GM23338 (cell line): ENCODE measurements at regions not wholly inside any gene's neighbourhood (a gene's known extent, or its start where the extent isn't known, plus 50 kb on each side); places are given as distances from the start of the nearest gene placed in this dataset.
A peak's percentile ranks its signal among the peaks of the same experiment; 100 is the strongest.

Experiments used
- ATAC-seq: fragments of 200-7000 bp; cut with Tn5 transposase; 3 replicates; pipeline ENCODE4 v1.9.1; 2020
- DNase-seq: peaks from one replicate; pipeline ENCODE4 v3.0.0-alpha.2; 2015; ENCODE audit warnings: low spot score
- H2AFZ ChIP-seq: fragments of 200-600 bp; sonication (generic); 2 replicates; pipeline ENCODE4 v1.8.0; 2016; ENCODE audit warnings: antibody characterized with exemption, mild to moderate bottlenecking, moderate library complexity
- H3F3A ChIP-seq: fragments of 200-600 bp; sonication (generic); replicated peaks from 2 replicates; pipeline ENCODE4 v1.8.0; 2017; ENCODE audit warnings: antibody characterized with exemption, mixed run types, low read depth
- H3K27ac ChIP-seq: fragments of 200-600 bp; sonication (generic); 2 replicates; pipeline ENCODE4 v1.6.1; 2016; ENCODE audit warnings: low read depth
- H3K27me3 ChIP-seq: fragments of 200-600 bp; sonication (generic); 2 replicates; pipeline ENCODE4 v1.8.0; 2016; ENCODE audit warnings: mild to moderate bottlenecking, mixed run types, moderate library complexity; ENCODE audit not compliant: insufficient read depth
- H3K36me3 ChIP-seq: fragments of 200-600 bp; sonication (generic); 2 replicates; pipeline ENCODE4 v1.8.0; 2016; ENCODE audit warnings: mild to moderate bottlenecking; ENCODE audit not compliant: insufficient read depth
- H3K4me1 ChIP-seq: fragments of 200-600 bp; sonication (generic); 2 replicates; pipeline ENCODE4 v1.8.0; 2016; ENCODE audit warnings: mild to moderate bottlenecking, moderate library complexity; ENCODE audit not compliant: insufficient read depth
- H3K4me2 ChIP-seq: fragments of 200-600 bp; sonication (generic); 2 replicates; pipeline ENCODE4 v1.7.1; 2017; ENCODE audit warnings: mixed run types
- H3K4me3 ChIP-seq: fragments of 200-600 bp; sonication (generic); 2 replicates; pipeline ENCODE4 v1.6.1; 2016; ENCODE audit warnings: mixed run types
- H3K79me2 ChIP-seq: fragments of 200-600 bp; sonication (generic); replicated peaks from 2 replicates; pipeline ENCODE4 v1.8.0; 2017; ENCODE audit warnings: mild to moderate bottlenecking; ENCODE audit not compliant: insufficient read depth
- H3K9me2 ChIP-seq: fragments of 200-600 bp; sonication (generic); 2 replicates; pipeline ENCODE4 v1.8.0; 2017; ENCODE audit not compliant: insufficient read depth
- H4K20me1 ChIP-seq: fragments of 200-600 bp; sonication (generic); replicated peaks from 2 replicates; pipeline ENCODE4 v1.8.0; 2017; ENCODE audit warnings: mild to moderate bottlenecking; ENCODE audit not compliant: insufficient read depth
- H3K27ac Mint-ChIP-seq: 2 replicates; pipeline ENCODE4 v1.8.0; 2020; ENCODE audit warnings: inconsistent platforms, mild to moderate bottlenecking, moderate library complexity, mixed read lengths
- H3K27me3 Mint-ChIP-seq: 3 replicates; pipeline ENCODE4 v1.8.0; 2022; ENCODE audit warnings: low read depth, mild to moderate bottlenecking, moderate library complexity, mixed read lengths, inconsistent platforms; ENCODE audit not compliant: insufficient read depth, poor library complexity
- H3K36me3 Mint-ChIP-seq: 3 replicates; pipeline ENCODE4 v1.8.0; 2021; ENCODE audit warnings: low read depth, mild to moderate bottlenecking, inconsistent platforms, moderate library complexity, mixed read lengths
- H3K4me1 Mint-ChIP-seq: 3 replicates; pipeline ENCODE4 v1.8.0; 2020; ENCODE audit warnings: mild to moderate bottlenecking, inconsistent platforms, mixed read lengths
- H3K4me3 Mint-ChIP-seq: 3 replicates; pipeline ENCODE4 v1.8.0; 2021; ENCODE audit warnings: moderate library complexity, mild to moderate bottlenecking, inconsistent platforms, mixed read lengths
- H3K9me3 Mint-ChIP-seq: 3 replicates; pipeline ENCODE4 v1.8.0; 2020; ENCODE audit warnings: moderate library complexity, mild to moderate bottlenecking, inconsistent platforms, mixed read lengths
- CREB1 ChIP-seq: fragments of 250-450 bp; sonication (Bioruptor Pico); IDR thresholded peaks from 2 replicates; pipeline ENCODE4 v1.5.0; 2020; ENCODE audit warnings: low read depth, mild to moderate bottlenecking, moderate library complexity
- CTCF ChIP-seq, 2 experiments: fragments of 200-600 bp in 1 of 2; sonication (generic) in 1 of 2; conservative IDR thresholded peaks; 2 replicates each; pipeline versions ENCODE4 v1.5.1 to v1.6.1; 2016 to 2017; ENCODE audit warnings: antibody characterized with exemption in 2 of 2, low read depth in 2 of 2, mild to moderate bottlenecking in 2 of 2, moderate library complexity in 1 of 2
- ETS1 ChIP-seq: IDR thresholded peaks from 2 replicates; pipeline ENCODE4 v1.6.1; 2016; ENCODE audit warnings: antibody characterized with exemption
- EZH2 ChIP-seq: fragments of 200-600 bp; sonication (generic); IDR thresholded peaks from one replicate; pipeline ENCODE4 v1.8.0; 2017; ENCODE audit warnings: antibody characterized with exemption, mild to moderate bottlenecking, low read depth; ENCODE audit not compliant: unreplicated experiment
- EZH2phosphoT487 ChIP-seq: fragments of 200-600 bp; sonication (generic); IDR thresholded peaks from one replicate; pipeline ENCODE4 v1.8.1; 2018; ENCODE audit warnings: antibody characterized with exemption; ENCODE audit not compliant: unreplicated experiment
- JUNB ChIP-seq: IDR thresholded peaks from one replicate; pipeline ENCODE4 v1.6.1; 2016; ENCODE audit warnings: antibody characterized with exemption; ENCODE audit not compliant: unreplicated experiment
- POLR2AphosphoS5 ChIP-seq: IDR thresholded peaks from 2 replicates; pipeline ENCODE4 v1.6.1; 2016; ENCODE audit warnings: antibody characterized with exemption, low read depth
- REST ChIP-seq: IDR thresholded peaks from one replicate; pipeline ENCODE4 v1.6.1; 2018; ENCODE audit warnings: antibody characterized with exemption; ENCODE audit not compliant: unreplicated experiment
- ZNF114 ChIP-seq: fragments of 250-450 bp; sonication (Bioruptor Pico); IDR thresholded peaks from 2 replicates; pipeline ENCODE4 v1.5.0; 2020; ENCODE audit warnings: mild to moderate bottlenecking, moderate library complexity
- ZNF462 ChIP-seq: fragments of 250-450 bp; sonication (Bioruptor Pico); IDR thresholded peaks from 2 replicates; pipeline ENCODE4 v1.5.0; 2020; ENCODE audit warnings: mild to moderate bottlenecking, moderate library complexity

- Mint-ChIP-seq H3K4me1 (peaks cover 27% of the 10 kb centered on the region), H3K4me3 (no peak overlapping the region), H3K9me3 (peaks cover 6% of the 10 kb centered on the region; the same call in 1 of the 3 replicates), H3K27me3 (peaks cover 3% of the 10 kb centered on the region), H3K36me3 (peaks cover 4% of the 10 kb centered on the region; the same call in 2 of the 3 replicates), H3K27ac (peak overlapping the region; percentile 74)
- H3K79me2 ChIP-seq, result no peaks in the 10 kb centered on the region
- H3K27ac ChIP-seq, result no peak overlapping the region
- peak overlapping the region; percentile 93 for H2AFZ ChIP-seq
- H3F3A ChIP-seq, result no peaks in the 10 kb centered on the region
- TF ChIP-seq POLR2AphosphoS5 (no peak), ZNF114 (CRISPR knock-in tag) (no peak), REST (no peak), ETS1 (no peak), CREB1 (CRISPR knock-in tag) (no peak), CTCF (conservative IDR thresholded peaks at IDR 0.05; ENCODE audit: low read depth in 2 of 2) (no peak), EZH2 (no peak), ZNF462 (CRISPR knock-in tag) (no peak), EZH2phosphoT487 (no peak), JUNB (no peak)
- no peaks in the 10 kb centered on the region for H3K36me3 ChIP-seq
- peak overlapping the region; percentile 55; the same call in 1 of the 2 replicates for H3K4me2 ChIP-seq
- H3K4me1 ChIP-seq, result peaks cover 30% of the 10 kb centered on the region
- H3K9me2 ChIP-seq, result no peaks in the 10 kb centered on the region
- no peak overlapping the region for H3K4me3 ChIP-seq
- no peaks in the 10 kb centered on the region for H4K20me1 ChIP-seq
- ATAC-seq (peak; percentile 37), DNase-seq (no peak)
- H3K27me3 ChIP-seq, result no peaks in the 10 kb centered on the region
Observed at GRCh38 chr18:6644836-6645627, 84.5 kb upstream of the ARHGAP28 start.
